HEK293 (cell line): ENCODE measurements at regions not wholly inside any gene's neighbourhood (a gene's known extent, or its start where the extent isn't known, plus 50 kb on each side); places are given as distances from the start of the nearest gene placed in this dataset.

ENCODE experiments used
- CTCF ChIA-PET: fragments of 350-600 bp; formaldehyde crosslinking; extraction: SDS; loops from one replicate; lab custom pipeline; 2021; ENCODE audit warnings: antibody characterized with exemption; lab: Yijun Ruan, JAX
- POLR2A ChIA-PET: fragments of 300-600 bp; formaldehyde crosslinking; extraction: SDS; loops from one replicate; lab custom pipeline; 2020; ENCODE audit warnings: antibody characterized with exemption, inconsistent platforms; lab: Yijun Ruan, JAX
- H3K27ac ChIP-seq: fragments of 200-500 bp; sonication (Bioruptor generic); 2 replicates; pipeline ENCODE4 v1.5.1; 2014; ENCODE audit warnings: low read depth, low read length, control low read depth, inconsistent platforms; ENCODE audit errors: extremely low read depth
- H3K36me3 ChIP-seq, 2 experiments: fragments of 200-500 bp in 1 of 2; sonication (Bioruptor generic) in 1 of 2; 1 replicate in 1 of 2; 2 replicates in 1 of 2; pipeline ENCODE4 v1.5.1; 2014 to 2017; ENCODE audit warnings: inconsistent platforms in 2 of 2, low read length in 2 of 2; ENCODE audit not compliant: control insufficient read depth in 2 of 2, insufficient read depth in 1 of 2
- H3K4me1 ChIP-seq: fragments of 200-500 bp; sonication (Bioruptor generic); 2 replicates; pipeline ENCODE4 v1.5.1; 2014; ENCODE audit warnings: mild to moderate bottlenecking, low read length, inconsistent platforms; ENCODE audit not compliant: control insufficient read depth, insufficient read depth
- H3K4me3 ChIP-seq: 2 replicates; pipeline ENCODE4 v1.5.1; 2011; ENCODE audit warnings: low read depth, mild to moderate bottlenecking, control low read depth, low read length, moderate library complexity
- H3K9me3 ChIP-seq: fragments of 200-500 bp; sonication (Bioruptor generic); 2 replicates; pipeline ENCODE4 v1.5.1; 2014; ENCODE audit warnings: low read depth, low read length, inconsistent platforms; ENCODE audit not compliant: control insufficient read depth, insufficient read depth
- GLI2 ChIP-seq: fragments of 450-650 bp; formaldehyde crosslinking; IDR thresholded peaks from 2 replicates; pipeline ENCODE4; 2017; ENCODE audit warnings: missing biosample characterization, missing genetic modification characterization, low read depth, borderline replicate concordance
- MEIS1 ChIP-seq: sonication (generic); formaldehyde crosslinking; IDR thresholded peaks from 2 replicates; pipeline ENCODE4 v1.8.1; 2022; ENCODE audit warnings: missing genetic modification reagents, mild to moderate bottlenecking, borderline replicate concordance
- SCRT1 ChIP-seq: fragments of 450-650 bp; formaldehyde crosslinking; IDR thresholded peaks from 2 replicates; pipeline ENCODE4 v1.5.1; 2016; ENCODE audit warnings: missing biosample characterization, missing genetic modification characterization, borderline replicate concordance
- SETDB1 ChIP-seq: IDR thresholded peaks from one replicate; pipeline ENCODE4 v1.6.1; 2017; ENCODE audit warnings: mild to moderate bottlenecking, low read length, moderate library complexity, mixed read lengths; ENCODE audit not compliant: insufficient read length
- SP2 ChIP-seq: fragments of 450-650 bp; formaldehyde crosslinking; IDR thresholded peaks from 2 replicates; pipeline ENCODE4 v1.5.1; 2016; ENCODE audit warnings: missing biosample characterization, missing genetic modification characterization
- YY2 ChIP-seq: fragments of 450-650 bp; formaldehyde crosslinking; IDR thresholded peaks from 2 replicates; pipeline ENCODE4 v1.5.1; 2016; ENCODE audit warnings: missing biosample characterization, missing genetic modification characterization
- ZFP69B ChIP-seq: fragments of 450-650 bp; formaldehyde crosslinking; IDR thresholded peaks from 2 replicates; pipeline ENCODE4 v1.5.1; 2016; ENCODE audit warnings: missing biosample characterization, missing genetic modification characterization
- ZIC2 ChIP-seq: fragments of 450-650 bp; formaldehyde crosslinking; IDR thresholded peaks from 2 replicates; pipeline ENCODE4 v1.5.1; 2016; ENCODE audit warnings: missing biosample characterization, missing genetic modification characterization
- ZNF138 ChIP-seq: fragments of 450-650 bp; formaldehyde crosslinking; IDR thresholded peaks from 2 replicates; pipeline ENCODE4 v1.5.1; 2016; ENCODE audit warnings: missing biosample characterization, missing genetic modification characterization, borderline replicate concordance
- ZNF248 ChIP-seq: fragments of 450-650 bp; formaldehyde crosslinking; IDR thresholded peaks from 2 replicates; pipeline ENCODE4 v1.5.1; 2017; ENCODE audit warnings: missing biosample characterization, missing genetic modification characterization
- ZNF404 ChIP-seq: fragments of 450-650 bp; formaldehyde crosslinking; IDR thresholded peaks from 2 replicates; pipeline ENCODE4 v1.5.1; 2017; ENCODE audit warnings: missing biosample characterization, missing genetic modification characterization
- ZNF426 ChIP-seq: fragments of 450-650 bp; formaldehyde crosslinking; IDR thresholded peaks from 2 replicates; pipeline ENCODE4 v1.5.1; 2017; ENCODE audit warnings: missing biosample characterization, missing genetic modification characterization, mild to moderate bottlenecking, inconsistent platforms, moderate library complexity
- ZNF48 ChIP-seq: fragments of 450-650 bp; formaldehyde crosslinking; IDR thresholded peaks from 2 replicates; pipeline ENCODE4 v1.5.1; 2016; ENCODE audit warnings: missing biosample characterization, missing genetic modification characterization
- ZNF544 ChIP-seq: fragments of 450-650 bp; formaldehyde crosslinking; IDR thresholded peaks from 2 replicates; pipeline ENCODE4 v1.5.0; 2017; ENCODE audit warnings: missing biosample characterization, missing genetic modification characterization
- ZNF549 ChIP-seq: fragments of 450-650 bp; IDR thresholded peaks from 2 replicates; pipeline ENCODE4 v1.5.1; 2018; ENCODE audit warnings: missing biosample characterization, missing genetic modification characterization, mild to moderate bottlenecking, inconsistent platforms, moderate library complexity
- ZNF623 ChIP-seq: fragments of 450-650 bp; formaldehyde crosslinking; IDR thresholded peaks from 2 replicates; pipeline ENCODE4 v1.5.1; 2016; ENCODE audit warnings: missing biosample characterization, missing genetic modification characterization
- ZNF664 ChIP-seq: fragments of 450-650 bp; formaldehyde crosslinking; IDR thresholded peaks from 2 replicates; pipeline ENCODE4 v1.5.1; 2016; ENCODE audit warnings: missing biosample characterization, missing genetic modification characterization
- ZNF701 ChIP-seq: fragments of 450-650 bp; formaldehyde crosslinking; IDR thresholded peaks from 2 replicates; pipeline ENCODE4 v1.5.1; 2016; ENCODE audit warnings: missing biosample characterization, missing genetic modification characterization
- ZNF785 ChIP-seq: fragments of 450-650 bp; formaldehyde crosslinking; IDR thresholded peaks from 2 replicates; pipeline ENCODE4 v1.5.1; 2016; ENCODE audit warnings: missing biosample characterization, missing genetic modification characterization
- ZNF830 ChIP-seq: fragments of 450-650 bp; IDR thresholded peaks from 2 replicates; pipeline ENCODE4 v1.5.0; 2018; ENCODE audit warnings: missing biosample characterization, missing genetic modification characterization, low read depth, mild to moderate bottlenecking, moderate library complexity
- TF ChIP-seq, protein P1 (sequence below): fragments of 450-650 bp; formaldehyde crosslinking; IDR thresholded peaks from 2 replicates; pipeline ENCODE4 v1.5.1; 2016; ENCODE audit warnings: missing biosample characterization, missing genetic modification characterization, borderline replicate concordance
- TF ChIP-seq, protein P2 (sequence below): fragments of 450-650 bp; formaldehyde crosslinking; IDR thresholded peaks from 2 replicates; pipeline ENCODE4 v1.5.1; 2016; ENCODE audit warnings: missing biosample characterization, missing genetic modification characterization
- TF ChIP-seq, protein P3 (sequence below): fragments of 450-650 bp; formaldehyde crosslinking; IDR thresholded peaks from 2 replicates; pipeline ENCODE4 v1.5.1; 2017; ENCODE audit warnings: missing biosample characterization, missing genetic modification characterization
- TF ChIP-seq, protein P4 (sequence below): fragments of 450-650 bp; formaldehyde crosslinking; IDR thresholded peaks from 2 replicates; pipeline ENCODE4 v1.5.1; 2016; ENCODE audit warnings: missing biosample characterization, missing genetic modification characterization
- TF ChIP-seq, protein P5 (sequence below): fragments of 450-650 bp; IDR thresholded peaks from 2 replicates; pipeline ENCODE4 v1.5.1; 2018; ENCODE audit warnings: missing biosample characterization, missing genetic modification characterization
- TF ChIP-seq, protein P6 (sequence below): fragments of 450-650 bp; formaldehyde crosslinking; IDR thresholded peaks from 2 replicates; pipeline ENCODE4 v1.5.1; 2016; ENCODE audit warnings: missing biosample characterization, missing genetic modification characterization

DNA sequence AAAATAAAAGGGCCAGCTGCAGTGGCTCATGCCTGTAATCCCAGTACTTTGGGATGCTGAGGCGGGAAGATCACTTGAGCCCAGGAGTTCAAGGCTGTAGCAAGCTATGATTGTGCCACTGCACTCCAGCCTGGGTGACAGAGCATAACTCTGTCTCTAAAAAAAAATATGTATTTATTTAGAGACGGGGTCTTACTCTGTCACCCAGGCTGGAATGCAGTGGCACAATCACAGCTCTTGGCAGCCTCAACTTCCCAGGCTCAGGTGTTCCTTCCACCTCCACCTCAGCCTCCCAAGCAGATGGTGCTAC lies 179.3 kb upstream of the ATF7IP start:
- H3K9me3 ChIP-seq = no peaks in the 10 kb centered on the region
- POLR2A ChIA-PET = interaction anchor here (0.5 kb wide), 1 partner anchor 481 kb away, joined by 3 read pairs; no protein-coding TSS in a partner anchor
- CTCF ChIA-PET = interaction anchor here (0.5 to 3.6 kb wide), 36 partner anchors 9 to 1500 kb away, joined by 3 to 16 read pairs (median 4); no protein-coding TSS in a partner anchor
- H3K27ac ChIP-seq = no peak overlapping the region
- no peaks in the 10 kb centered on the region for H3K36me3 ChIP-seq
- no peak overlapping the region for H3K4me3 ChIP-seq
- TF ChIP-seq ZNF785 (tag by site-specific recombination) (no peak), ZNF426 (tag by site-specific recombination) (no peak), SETDB1 (no peak), GLI2 (tag by site-specific recombination) (no peak), ZIC2 (tag by site-specific recombination) (no peak), ZNF664 (tag by site-specific recombination) (no peak), SP2 (tag by site-specific recombination) (no peak), ZNF544 (tag by site-specific recombination) (no peak), ZNF138 (tag by site-specific recombination) (no peak), ZNF549 (tag by site-specific recombination) (no peak), ZNF830 (tag by site-specific recombination) (no peak)
- TF ChIP-seq, protein P1, sequence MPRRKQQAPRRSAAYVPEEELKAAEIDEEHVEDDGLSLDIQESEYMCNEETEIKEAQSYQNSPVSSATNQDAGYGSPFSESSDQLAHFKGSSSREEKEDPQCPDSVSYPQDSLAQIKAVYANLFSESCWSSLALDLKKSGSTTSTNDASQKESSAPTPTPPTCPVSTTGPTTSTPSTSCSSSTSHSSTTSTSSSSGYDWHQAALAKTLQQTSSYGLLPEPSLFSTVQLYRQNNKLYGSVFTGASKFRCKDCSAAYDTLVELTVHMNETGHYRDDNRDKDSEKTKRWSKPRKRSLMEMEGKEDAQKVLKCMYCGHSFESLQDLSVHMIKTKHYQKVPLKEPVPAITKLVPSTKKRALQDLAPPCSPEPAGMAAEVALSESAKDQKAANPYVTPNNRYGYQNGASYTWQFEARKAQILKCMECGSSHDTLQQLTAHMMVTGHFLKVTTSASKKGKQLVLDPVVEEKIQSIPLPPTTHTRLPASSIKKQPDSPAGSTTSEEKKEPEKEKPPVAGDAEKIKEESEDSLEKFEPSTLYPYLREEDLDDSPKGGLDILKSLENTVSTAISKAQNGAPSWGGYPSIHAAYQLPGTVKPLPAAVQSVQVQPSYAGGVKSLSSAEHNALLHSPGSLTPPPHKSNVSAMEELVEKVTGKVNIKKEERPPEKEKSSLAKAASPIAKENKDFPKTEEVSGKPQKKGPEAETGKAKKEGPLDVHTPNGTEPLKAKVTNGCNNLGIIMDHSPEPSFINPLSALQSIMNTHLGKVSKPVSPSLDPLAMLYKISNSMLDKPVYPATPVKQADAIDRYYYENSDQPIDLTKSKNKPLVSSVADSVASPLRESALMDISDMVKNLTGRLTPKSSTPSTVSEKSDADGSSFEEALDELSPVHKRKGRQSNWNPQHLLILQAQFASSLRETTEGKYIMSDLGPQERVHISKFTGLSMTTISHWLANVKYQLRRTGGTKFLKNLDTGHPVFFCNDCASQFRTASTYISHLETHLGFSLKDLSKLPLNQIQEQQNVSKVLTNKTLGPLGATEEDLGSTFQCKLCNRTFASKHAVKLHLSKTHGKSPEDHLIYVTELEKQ = no peak
- TF ChIP-seq, protein P2, sequence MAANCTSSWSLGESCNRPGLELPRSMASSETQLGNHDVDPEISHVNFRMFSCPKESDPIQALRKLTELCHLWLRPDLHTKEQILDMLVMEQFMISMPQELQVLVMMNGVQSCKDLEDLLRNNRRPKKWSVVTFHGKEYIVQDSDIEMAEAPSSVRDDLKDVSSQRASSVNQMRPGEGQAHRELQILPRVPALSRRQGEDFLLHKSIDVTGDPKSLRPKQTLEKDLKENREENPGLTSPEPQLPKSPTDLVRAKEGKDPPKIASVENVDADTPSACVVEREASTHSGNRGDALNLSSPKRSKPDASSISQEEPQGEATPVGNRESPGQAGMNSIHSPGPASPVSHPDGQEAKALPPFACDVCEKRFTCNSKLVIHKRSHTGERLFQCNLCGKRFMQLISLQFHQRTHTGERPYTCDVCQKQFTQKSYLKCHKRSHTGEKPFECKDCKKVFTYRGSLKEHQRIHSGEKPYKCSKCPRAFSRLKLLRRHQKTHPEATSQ (tag by site-specific recombination) = no peak
- TF ChIP-seq, protein P3, sequence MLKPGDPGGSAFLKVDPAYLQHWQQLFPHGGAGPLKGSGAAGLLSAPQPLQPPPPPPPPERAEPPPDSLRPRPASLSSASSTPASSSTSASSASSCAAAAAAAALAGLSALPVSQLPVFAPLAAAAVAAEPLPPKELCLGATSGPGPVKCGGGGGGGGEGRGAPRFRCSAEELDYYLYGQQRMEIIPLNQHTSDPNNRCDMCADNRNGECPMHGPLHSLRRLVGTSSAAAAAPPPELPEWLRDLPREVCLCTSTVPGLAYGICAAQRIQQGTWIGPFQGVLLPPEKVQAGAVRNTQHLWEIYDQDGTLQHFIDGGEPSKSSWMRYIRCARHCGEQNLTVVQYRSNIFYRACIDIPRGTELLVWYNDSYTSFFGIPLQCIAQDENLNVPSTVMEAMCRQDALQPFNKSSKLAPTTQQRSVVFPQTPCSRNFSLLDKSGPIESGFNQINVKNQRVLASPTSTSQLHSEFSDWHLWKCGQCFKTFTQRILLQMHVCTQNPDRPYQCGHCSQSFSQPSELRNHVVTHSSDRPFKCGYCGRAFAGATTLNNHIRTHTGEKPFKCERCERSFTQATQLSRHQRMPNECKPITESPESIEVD = no peak
- H3K4me1 ChIP-seq = no peaks in the 10 kb centered on the region

DNA sequence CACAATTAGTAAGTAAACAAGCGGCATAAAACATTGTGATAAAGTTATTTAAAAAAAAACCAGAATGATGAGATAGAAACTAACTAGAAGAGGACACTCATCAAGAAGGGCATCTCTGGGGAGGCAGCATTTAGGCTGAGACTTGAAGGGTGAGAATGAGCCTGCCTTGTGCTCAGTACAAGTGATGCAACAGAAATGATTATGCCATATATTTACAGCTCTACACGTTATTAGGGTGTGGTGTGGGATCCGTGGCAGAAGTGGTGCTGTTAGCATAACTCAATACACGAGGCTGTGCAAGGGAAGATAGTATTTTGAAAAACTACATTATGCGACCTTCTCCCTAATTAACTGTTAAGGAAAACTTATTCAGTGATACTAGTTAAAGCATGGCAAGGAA lies 178.5 kb upstream of the ATF7IP start:
- Histone ChIP-seq H3K9me3 (no peaks in the 10 kb centered on the region), H3K4me3 (no peak overlapping the region), H3K4me1 (no peaks in the 10 kb centered on the region), H3K27ac (no peak overlapping the region), H3K36me3 (no peaks in the 10 kb centered on the region)
- CTCF ChIA-PET = interaction anchor here (0.6 to 1.8 kb wide), 4 partner anchors 13 to 530 kb away, joined by 3 to 11 read pairs (median 6); no protein-coding TSS in a partner anchor
- POLR2A ChIA-PET = no interaction called here
- TF ChIP-seq ZFP69B (tag by site-specific recombination) (no peak), ZNF48 (tag by site-specific recombination) (no peak), ZNF404 (tag by site-specific recombination) (no peak), YY2 (tag by site-specific recombination) (no peak), MEIS1 (CRISPR knock-in tag) (no peak), SCRT1 (tag by site-specific recombination) (no peak), ZNF623 (tag by site-specific recombination) (no peak), ZNF701 (tag by site-specific recombination) (no peak), ZNF248 (tag by site-specific recombination) (no peak)
- TF ChIP-seq, protein P4, sequence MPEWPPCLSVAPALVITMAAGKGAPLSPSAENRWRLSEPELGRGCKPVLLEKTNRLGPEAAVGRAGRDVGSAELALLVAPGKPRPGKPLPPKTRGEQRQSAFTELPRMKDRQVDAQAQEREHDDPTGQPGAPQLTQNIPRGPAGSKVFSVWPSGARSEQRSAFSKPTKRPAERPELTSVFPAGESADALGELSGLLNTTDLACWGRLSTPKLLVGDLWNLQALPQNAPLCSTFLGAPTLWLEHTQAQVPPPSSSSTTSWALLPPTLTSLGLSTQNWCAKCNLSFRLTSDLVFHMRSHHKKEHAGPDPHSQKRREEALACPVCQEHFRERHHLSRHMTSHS (tag by site-specific recombination) = no peak
- TF ChIP-seq, protein P5, sequence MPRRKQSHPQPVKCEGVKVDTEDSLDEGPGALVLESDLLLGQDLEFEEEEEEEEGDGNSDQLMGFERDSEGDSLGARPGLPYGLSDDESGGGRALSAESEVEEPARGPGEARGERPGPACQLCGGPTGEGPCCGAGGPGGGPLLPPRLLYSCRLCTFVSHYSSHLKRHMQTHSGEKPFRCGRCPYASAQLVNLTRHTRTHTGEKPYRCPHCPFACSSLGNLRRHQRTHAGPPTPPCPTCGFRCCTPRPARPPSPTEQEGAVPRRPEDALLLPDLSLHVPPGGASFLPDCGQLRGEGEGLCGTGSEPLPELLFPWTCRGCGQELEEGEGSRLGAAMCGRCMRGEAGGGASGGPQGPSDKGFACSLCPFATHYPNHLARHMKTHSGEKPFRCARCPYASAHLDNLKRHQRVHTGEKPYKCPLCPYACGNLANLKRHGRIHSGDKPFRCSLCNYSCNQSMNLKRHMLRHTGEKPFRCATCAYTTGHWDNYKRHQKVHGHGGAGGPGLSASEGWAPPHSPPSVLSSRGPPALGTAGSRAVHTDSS = no peak
- TF ChIP-seq, protein P6, sequence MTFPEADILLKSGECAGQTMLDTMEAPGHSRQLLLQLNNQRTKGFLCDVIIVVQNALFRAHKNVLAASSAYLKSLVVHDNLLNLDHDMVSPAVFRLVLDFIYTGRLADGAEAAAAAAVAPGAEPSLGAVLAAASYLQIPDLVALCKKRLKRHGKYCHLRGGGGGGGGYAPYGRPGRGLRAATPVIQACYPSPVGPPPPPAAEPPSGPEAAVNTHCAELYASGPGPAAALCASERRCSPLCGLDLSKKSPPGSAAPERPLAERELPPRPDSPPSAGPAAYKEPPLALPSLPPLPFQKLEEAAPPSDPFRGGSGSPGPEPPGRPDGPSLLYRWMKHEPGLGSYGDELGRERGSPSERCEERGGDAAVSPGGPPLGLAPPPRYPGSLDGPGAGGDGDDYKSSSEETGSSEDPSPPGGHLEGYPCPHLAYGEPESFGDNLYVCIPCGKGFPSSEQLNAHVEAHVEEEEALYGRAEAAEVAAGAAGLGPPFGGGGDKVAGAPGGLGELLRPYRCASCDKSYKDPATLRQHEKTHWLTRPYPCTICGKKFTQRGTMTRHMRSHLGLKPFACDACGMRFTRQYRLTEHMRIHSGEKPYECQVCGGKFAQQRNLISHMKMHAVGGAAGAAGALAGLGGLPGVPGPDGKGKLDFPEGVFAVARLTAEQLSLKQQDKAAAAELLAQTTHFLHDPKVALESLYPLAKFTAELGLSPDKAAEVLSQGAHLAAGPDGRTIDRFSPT (tag by site-specific recombination) = no peak
